DOHH2 (cell line): ENCODE measurements at regions not wholly inside any gene's neighbourhood (a gene's known extent, or its start where the extent isn't known, plus 50 kb on each side); places are given as distances from the start of the nearest gene placed in this dataset.

Experiments used
- H3F3A ChIP-seq: fragments of 200-600 bp; sonication (generic), shearing (Covaris generic); 2 replicates; pipeline ENCODE4 v1.6.0; 2016; ENCODE audit warnings: antibody characterized with exemption, mild to moderate bottlenecking; ENCODE audit not compliant: control insufficient read depth, insufficient read depth
- H3K27ac ChIP-seq: fragments of 200-600 bp; sonication (generic); 2 replicates; pipeline ENCODE4 v1.5.1; 2014; ENCODE audit warnings: low read depth, mild to moderate bottlenecking, low read length, moderate library complexity
- H3K27me3 ChIP-seq: fragments of 200-600 bp; sonication (generic); 2 replicates; pipeline ENCODE4 v1.6.1; 2014; ENCODE audit warnings: mild to moderate bottlenecking, low read length, mixed read lengths; ENCODE audit not compliant: control insufficient read depth
- H3K36me3 ChIP-seq: fragments of 200-600 bp; sonication (generic); 2 replicates; pipeline ENCODE4 v1.6.1; 2014; ENCODE audit warnings: mild to moderate bottlenecking, low read length, moderate library complexity, mixed read lengths; ENCODE audit not compliant: control insufficient read depth
- H3K4me1 ChIP-seq: fragments of 200-600 bp; sonication (generic); 2 replicates; pipeline ENCODE4 v1.6.1; 2014; ENCODE audit warnings: mild to moderate bottlenecking, low read length, mixed read lengths; ENCODE audit not compliant: control insufficient read depth
- H3K4me2 ChIP-seq: fragments of 200-600 bp; sonication (generic); 2 replicates; pipeline ENCODE4 v1.6.0; 2014; ENCODE audit warnings: mild to moderate bottlenecking, low read length, moderate library complexity
- H3K4me3 ChIP-seq: fragments of 200-600 bp; sonication (generic); 2 replicates; pipeline ENCODE4 v1.5.1; 2014; ENCODE audit warnings: mild to moderate bottlenecking, low read length, mixed read lengths
- H3K79me2 ChIP-seq: fragments of 200-600 bp; sonication (generic); 2 replicates; pipeline ENCODE4 v1.6.1; 2014; ENCODE audit warnings: mild to moderate bottlenecking, low read length, mixed read lengths; ENCODE audit not compliant: control insufficient read depth
- H3K9me2 ChIP-seq: fragments of 200-600 bp; sonication (generic); replicated peaks from 2 replicates; pipeline ENCODE4 v1.6.1; 2014; ENCODE audit warnings: mild to moderate bottlenecking, low read length, mixed read lengths; ENCODE audit not compliant: control insufficient read depth
- H3K9me3 ChIP-seq: fragments of 200-600 bp; sonication (generic); 2 replicates; pipeline ENCODE4 v1.6.1; 2014; ENCODE audit warnings: antibody characterized with exemption, low read length, mixed read lengths; ENCODE audit not compliant: control insufficient read depth, insufficient read depth
- H4K20me1 ChIP-seq: fragments of 200-600 bp; sonication (generic); 2 replicates; pipeline ENCODE4 v1.6.0; 2014; ENCODE audit warnings: low read depth, mild to moderate bottlenecking, antibody characterized with exemption, low read length, moderate library complexity; ENCODE audit not compliant: control insufficient read depth, insufficient read depth
- CTCF ChIP-seq: fragments of 200-600 bp; sonication (generic); IDR thresholded peaks from one replicate; pipeline ENCODE4 v1.5.1; 2014; ENCODE audit warnings: antibody characterized with exemption, mild to moderate bottlenecking, low read depth, low read length; ENCODE audit not compliant: poor library complexity, severe bottlenecking
- EZH2phosphoT487 ChIP-seq: fragments of 200-600 bp; sonication (generic); IDR thresholded peaks from 2 replicates; pipeline ENCODE4 v1.6.1; 2017; ENCODE audit warnings: borderline replicate concordance, mild to moderate bottlenecking, antibody characterized with exemption, low read length, moderate library complexity, mixed read lengths

GRCh38 chr18:59085126-59085794, 54.4 kb upstream of the SEC11C start:
- H3K4me2 ChIP-seq: no peak overlapping the region
- H3K27ac ChIP-seq: no peak overlapping the region
- no peaks in the 10 kb centered on the region for H3K79me2 ChIP-seq
- no peaks in the 10 kb centered on the region for H3K36me3 ChIP-seq
- H3K4me1 ChIP-seq: peaks cover 6% of the 10 kb centered on the region
- TF ChIP-seq CTCF: no peak
- no peak for TF ChIP-seq EZH2phosphoT487
- no peaks in the 10 kb centered on the region for H3K9me3 ChIP-seq
- H3K27me3 ChIP-seq: peaks cover 16% of the 10 kb centered on the region
- H3F3A ChIP-seq: no peaks in the 10 kb centered on the region
- no peaks in the 10 kb centered on the region for H4K20me1 ChIP-seq
- no peaks in the 10 kb centered on the region for H3K9me2 ChIP-seq
- no peak overlapping the region for H3K4me3 ChIP-seq

GRCh38 chr18:59085797-59086196, 53.9 kb upstream of the SEC11C start:
- Histone ChIP-seq H3K4me2 (no peak overlapping the region), H3F3A (no peaks in the 10 kb centered on the region), H3K9me3 (no peaks in the 10 kb centered on the region), H3K27ac (no peak overlapping the region), H3K27me3 (peaks cover 12% of the 10 kb centered on the region), H3K79me2 (no peaks in the 10 kb centered on the region), H3K36me3 (no peaks in the 10 kb centered on the region), H3K9me2 (no peaks in the 10 kb centered on the region), H3K4me3 (no peak overlapping the region), H4K20me1 (no peaks in the 10 kb centered on the region), H3K4me1 (peaks cover 6% of the 10 kb centered on the region)
- TF ChIP-seq CTCF: no peak
- no peak for TF ChIP-seq EZH2phosphoT487

GRCh38 chr18:59086522-59086921, 53.2 kb upstream of the SEC11C start:
- H3K9me2 ChIP-seq: no peaks in the 10 kb centered on the region
- H3K4me2 ChIP-seq: no peak overlapping the region
- no peaks in the 10 kb centered on the region for H3K9me3 ChIP-seq

More at GRCh38 chr18:59086522-59086921, 53.2 kb upstream of the SEC11C start:
- Histone ChIP-seq H3K4me1 (peaks cover 6% of the 10 kb centered on the region), H3F3A (no peaks in the 10 kb centered on the region), H3K36me3 (no peaks in the 10 kb centered on the region), H3K27ac (no peak overlapping the region), H3K27me3 (peaks cover 12% of the 10 kb centered on the region), H3K4me3 (no peak overlapping the region), H3K79me2 (no peaks in the 10 kb centered on the region), H4K20me1 (no peaks in the 10 kb centered on the region)
- no peak for TF ChIP-seq CTCF
